HEK293 (cell line): ENCODE measurements at regions not wholly inside any gene's neighbourhood (a gene's known extent, or its start where the extent isn't known, plus 50 kb on each side); places are given as distances from the start of the nearest gene placed in this dataset.

Source experiments
- CTCF ChIA-PET: fragments of 350-600 bp; formaldehyde crosslinking; extraction: SDS; loops from one replicate; lab custom pipeline; 2021; ENCODE audit warnings: antibody characterized with exemption; lab: Yijun Ruan, JAX
- POLR2A ChIA-PET: fragments of 300-600 bp; formaldehyde crosslinking; extraction: SDS; loops from one replicate; lab custom pipeline; 2020; ENCODE audit warnings: antibody characterized with exemption, inconsistent platforms; lab: Yijun Ruan, JAX
- H3K27ac ChIP-seq: fragments of 200-500 bp; sonication (Bioruptor generic); 2 replicates; pipeline ENCODE4 v1.5.1; 2014; ENCODE audit warnings: low read depth, low read length, control low read depth, inconsistent platforms; ENCODE audit errors: extremely low read depth
- H3K36me3 ChIP-seq, 2 experiments: fragments of 200-500 bp in 1 of 2; sonication (Bioruptor generic) in 1 of 2; 1 replicate in 1 of 2; 2 replicates in 1 of 2; pipeline ENCODE4 v1.5.1; 2014 to 2017; ENCODE audit warnings: inconsistent platforms in 2 of 2, low read length in 2 of 2; ENCODE audit not compliant: control insufficient read depth in 2 of 2, insufficient read depth in 1 of 2
- H3K4me1 ChIP-seq: fragments of 200-500 bp; sonication (Bioruptor generic); 2 replicates; pipeline ENCODE4 v1.5.1; 2014; ENCODE audit warnings: mild to moderate bottlenecking, low read length, inconsistent platforms; ENCODE audit not compliant: control insufficient read depth, insufficient read depth
- H3K4me3 ChIP-seq: 2 replicates; pipeline ENCODE4 v1.5.1; 2011; ENCODE audit warnings: low read depth, mild to moderate bottlenecking, control low read depth, low read length, moderate library complexity
- H3K9me3 ChIP-seq: fragments of 200-500 bp; sonication (Bioruptor generic); 2 replicates; pipeline ENCODE4 v1.5.1; 2014; ENCODE audit warnings: low read depth, low read length, inconsistent platforms; ENCODE audit not compliant: control insufficient read depth, insufficient read depth
- FEZF1 ChIP-seq: fragments of 450-650 bp; formaldehyde crosslinking; IDR thresholded peaks from 2 replicates; pipeline ENCODE4 v1.5.1; 2016; ENCODE audit warnings: missing biosample characterization, missing genetic modification characterization
- GLIS2 ChIP-seq: fragments of 450-650 bp; formaldehyde crosslinking; IDR thresholded peaks from 2 replicates; pipeline ENCODE4 v1.5.1; 2016; ENCODE audit warnings: missing biosample characterization, missing genetic modification characterization
- INSM2 ChIP-seq: fragments of 450-650 bp; formaldehyde crosslinking; IDR thresholded peaks from 2 replicates; pipeline ENCODE4 v1.5.1; 2016; ENCODE audit warnings: missing biosample characterization, missing genetic modification characterization
- KLF1 ChIP-seq: fragments of 450-650 bp; formaldehyde crosslinking; IDR thresholded peaks from 2 replicates; pipeline ENCODE4 v1.5.1; 2016; ENCODE audit warnings: missing biosample characterization, missing genetic modification characterization
- PRDM4 ChIP-seq: fragments of 450-650 bp; formaldehyde crosslinking; IDR thresholded peaks from 2 replicates; pipeline ENCODE4 v1.5.1; 2017; ENCODE audit warnings: missing biosample characterization, missing genetic modification characterization
- PRDM6 ChIP-seq: fragments of 450-650 bp; formaldehyde crosslinking; IDR thresholded peaks from 2 replicates; pipeline ENCODE4 v1.5.1; 2017; ENCODE audit warnings: missing biosample characterization, missing genetic modification characterization
- YY1 ChIP-seq: fragments of 450-650 bp; formaldehyde crosslinking; IDR thresholded peaks from 2 replicates; pipeline ENCODE4 v1.5.1; 2018; ENCODE audit warnings: missing biosample characterization, missing genetic modification characterization
- ZBTB17 ChIP-seq: fragments of 450-650 bp; formaldehyde crosslinking; IDR thresholded peaks from 2 replicates; pipeline ENCODE4 v1.5.1; 2016; ENCODE audit warnings: missing biosample characterization, missing genetic modification characterization
- ZBTB48 ChIP-seq: fragments of 450-650 bp; formaldehyde crosslinking; IDR thresholded peaks from 2 replicates; pipeline ENCODE4 v1.5.1; 2016; ENCODE audit warnings: missing biosample characterization, missing genetic modification characterization
- ZNF202 ChIP-seq: fragments of 450-650 bp; formaldehyde crosslinking; IDR thresholded peaks from 2 replicates; pipeline ENCODE4 v1.5.1; 2016; ENCODE audit warnings: missing biosample characterization, missing genetic modification characterization, borderline replicate concordance
- ZNF394 ChIP-seq: fragments of 450-650 bp; formaldehyde crosslinking; IDR thresholded peaks from 2 replicates; pipeline ENCODE4 v1.5.1; 2016; ENCODE audit warnings: missing biosample characterization, missing genetic modification characterization, mild to moderate bottlenecking, moderate library complexity, borderline replicate concordance
- ZNF398 ChIP-seq: fragments of 450-650 bp; formaldehyde crosslinking; IDR thresholded peaks from 2 replicates; pipeline ENCODE4 v1.5.1; 2017; ENCODE audit warnings: missing biosample characterization, missing genetic modification characterization
- ZNF548 ChIP-seq: fragments of 450-650 bp; formaldehyde crosslinking; IDR thresholded peaks from 2 replicates; pipeline ENCODE4 v1.5.1; 2016; ENCODE audit warnings: missing biosample characterization, missing genetic modification characterization
- ZNF580 ChIP-seq: fragments of 450-650 bp; formaldehyde crosslinking; IDR thresholded peaks from 2 replicates; pipeline ENCODE4 v1.5.1; 2016; ENCODE audit warnings: missing biosample characterization, missing genetic modification characterization
- ZNF585B ChIP-seq: fragments of 450-650 bp; formaldehyde crosslinking; IDR thresholded peaks from 2 replicates; pipeline ENCODE4 v1.5.1; 2016; ENCODE audit warnings: missing biosample characterization, missing genetic modification characterization
- ZNF777 ChIP-seq: fragments of 450-650 bp; formaldehyde crosslinking; IDR thresholded peaks from 2 replicates; pipeline ENCODE4 v1.5.1; 2017; ENCODE audit warnings: missing biosample characterization, missing genetic modification characterization, borderline replicate concordance
- ZXDB ChIP-seq: fragments of 450-650 bp; formaldehyde crosslinking; IDR thresholded peaks from 2 replicates; pipeline ENCODE4 v1.5.1; 2016; ENCODE audit warnings: missing biosample characterization, missing genetic modification characterization

- H3K36me3 ChIP-seq, result no peaks in the 10 kb centered on the region
- POLR2A ChIA-PET, result no interaction called here
- H3K9me3 ChIP-seq, result no peaks in the 10 kb centered on the region
- H3K4me1 ChIP-seq, result no peaks in the 10 kb centered on the region
- no peak overlapping the region for H3K27ac ChIP-seq
- CTCF ChIA-PET, result no interaction called here
- H3K4me3 ChIP-seq, result no peak overlapping the region
- no peak for TF ChIP-seq ZBTB48
- no peak for TF ChIP-seq GLIS2 (tag by site-specific recombination)
- TF ChIP-seq ZNF580, result no peak
Observed at GRCh38 chr4:111066001-111066400, 443.1 kb upstream of the PITX2 start.

GRCh38 chr4:111066447-111066846 lies 443.6 kb upstream of the PITX2 start:
- ChIA-PET POLR2A (no interaction called here), CTCF (no interaction called here)
- H3K4me3 ChIP-seq, result no peak overlapping the region

More at GRCh38 chr4:111066447-111066846, 443.6 kb upstream of the PITX2 start:
- H3K9me3 ChIP-seq, result no peaks in the 10 kb centered on the region
- no peaks in the 10 kb centered on the region for H3K36me3 ChIP-seq
- no peaks in the 10 kb centered on the region for H3K4me1 ChIP-seq
- no peak overlapping the region for H3K27ac ChIP-seq
- TF ChIP-seq ZBTB17 (tag by site-specific recombination) (no peak), FEZF1 (no peak), KLF1 (tag by site-specific recombination) (no peak), ZBTB48 (no peak), ZXDB (no peak), ZNF202 (tag by site-specific recombination) (no peak), ZNF548 (no peak), ZNF585B (tag by site-specific recombination) (no peak), ZNF777 (no peak), PRDM4 (no peak), ZNF394 (tag by site-specific recombination) (no peak), INSM2 (tag by site-specific recombination) (no peak), ZNF398 (tag by site-specific recombination) (no peak), PRDM6 (tag by site-specific recombination) (no peak), YY1 (tag by site-specific recombination) (no peak)
- TF ChIP-seq, all 188 proteins: peak for 0
